ENCODE measurements at regions not wholly inside any gene's neighbourhood (a gene's known extent, or its start where the extent isn't known, plus 50 kb on each side); places are given as distances from the start of the nearest gene placed in this dataset.

GRCh38 chr3:74447221-74447620, 167.2 kb downstream of the CNTN3 start:
- Histone ChIP-seq H3K9me3 (ENCODE audit: control insufficient read depth, insufficient read depth, low read length) (no peaks in the 10 kb centered on the region), H4K20me1 (ENCODE audit: control insufficient read depth, insufficient read depth, low read depth, low read length) (no peaks in the 10 kb centered on the region), H3K4me1 (ENCODE audit: control insufficient read depth, low read length) (no peaks in the 10 kb centered on the region), H3K27ac (ENCODE audit: low read depth, low read length) (no peak overlapping the region), H3K4me2 (ENCODE audit: low read length) (no peak overlapping the region), H3F3A (ENCODE audit: control insufficient read depth, insufficient read depth) (no peaks in the 10 kb centered on the region), H3K4me3 (ENCODE audit: low read length) (no peak overlapping the region), H3K9me2 (replicated peaks; ENCODE audit: control insufficient read depth, low read length) (no peaks in the 10 kb centered on the region), H3K79me2 (ENCODE audit: control insufficient read depth, low read length) (no peaks in the 10 kb centered on the region), H3K27me3 (ENCODE audit: control insufficient read depth, low read length) (no peaks in the 10 kb centered on the region), H3K36me3 (ENCODE audit: control insufficient read depth, low read length) (no peaks in the 10 kb centered on the region)
- TF ChIP-seq EZH2phosphoT487 (IDR thresholded peaks at IDR 0.05; ENCODE audit: borderline replicate concordance, low read length), result no peak
- TF ChIP-seq, protein P1, sequence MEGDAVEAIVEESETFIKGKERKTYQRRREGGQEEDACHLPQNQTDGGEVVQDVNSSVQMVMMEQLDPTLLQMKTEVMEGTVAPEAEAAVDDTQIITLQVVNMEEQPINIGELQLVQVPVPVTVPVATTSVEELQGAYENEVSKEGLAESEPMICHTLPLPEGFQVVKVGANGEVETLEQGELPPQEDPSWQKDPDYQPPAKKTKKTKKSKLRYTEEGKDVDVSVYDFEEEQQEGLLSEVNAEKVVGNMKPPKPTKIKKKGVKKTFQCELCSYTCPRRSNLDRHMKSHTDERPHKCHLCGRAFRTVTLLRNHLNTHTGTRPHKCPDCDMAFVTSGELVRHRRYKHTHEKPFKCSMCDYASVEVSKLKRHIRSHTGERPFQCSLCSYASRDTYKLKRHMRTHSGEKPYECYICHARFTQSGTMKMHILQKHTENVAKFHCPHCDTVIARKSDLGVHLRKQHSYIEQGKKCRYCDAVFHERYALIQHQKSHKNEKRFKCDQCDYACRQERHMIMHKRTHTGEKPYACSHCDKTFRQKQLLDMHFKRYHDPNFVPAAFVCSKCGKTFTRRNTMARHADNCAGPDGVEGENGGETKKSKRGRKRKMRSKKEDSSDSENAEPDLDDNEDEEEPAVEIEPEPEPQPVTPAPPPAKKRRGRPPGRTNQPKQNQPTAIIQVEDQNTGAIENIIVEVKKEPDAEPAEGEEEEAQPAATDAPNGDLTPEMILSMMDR (IDR thresholded peaks at IDR 0.05; ENCODE audit: low read depth, low read length, poor library complexity, severe bottlenecking), result no peak

DNA sequence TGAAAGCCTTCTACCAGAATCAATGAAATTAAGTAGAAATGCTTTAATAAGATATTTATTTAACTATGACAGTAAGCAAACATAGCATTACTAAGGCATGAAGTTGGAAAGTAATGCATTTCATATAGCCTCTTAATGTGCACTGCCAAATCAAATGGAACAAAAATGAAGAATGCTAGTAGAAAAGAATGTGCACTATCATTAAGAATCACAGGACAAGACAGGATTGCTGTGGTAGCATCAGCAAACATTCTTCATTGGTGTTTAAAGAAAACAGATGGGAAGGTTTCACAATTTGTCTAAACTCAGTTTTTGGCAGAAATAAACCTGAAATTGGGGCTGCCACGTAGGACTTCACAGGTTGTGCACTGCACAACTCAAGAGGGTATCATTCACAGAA, 168.9 kb downstream of the CNTN3 start:
- Histone ChIP-seq H3K9me3 (ENCODE audit: control insufficient read depth, insufficient read depth, low read length) (no peaks in the 10 kb centered on the region), H4K20me1 (ENCODE audit: control insufficient read depth, insufficient read depth, low read depth, low read length) (no peaks in the 10 kb centered on the region), H3K36me3 (ENCODE audit: control insufficient read depth, low read length) (no peaks in the 10 kb centered on the region), H3K4me1 (ENCODE audit: control insufficient read depth, low read length) (no peaks in the 10 kb centered on the region), H3K27ac (ENCODE audit: low read depth, low read length) (no peak overlapping the region), H3K4me2 (ENCODE audit: low read length) (no peak overlapping the region), H3K27me3 (ENCODE audit: control insufficient read depth, low read length) (no peaks in the 10 kb centered on the region), H3K9me2 (replicated peaks; ENCODE audit: control insufficient read depth, low read length) (no peaks in the 10 kb centered on the region), H3K4me3 (ENCODE audit: low read length) (no peak overlapping the region), H3K79me2 (ENCODE audit: control insufficient read depth, low read length) (no peaks in the 10 kb centered on the region), H3F3A (ENCODE audit: control insufficient read depth, insufficient read depth) (no peaks in the 10 kb centered on the region)
- no peak for TF ChIP-seq EZH2phosphoT487 (IDR thresholded peaks at IDR 0.05; ENCODE audit: borderline replicate concordance, low read length)
- TF ChIP-seq, protein P1 (IDR thresholded peaks at IDR 0.05; ENCODE audit: low read depth, low read length, poor library complexity, severe bottlenecking), result no peak

DNA sequence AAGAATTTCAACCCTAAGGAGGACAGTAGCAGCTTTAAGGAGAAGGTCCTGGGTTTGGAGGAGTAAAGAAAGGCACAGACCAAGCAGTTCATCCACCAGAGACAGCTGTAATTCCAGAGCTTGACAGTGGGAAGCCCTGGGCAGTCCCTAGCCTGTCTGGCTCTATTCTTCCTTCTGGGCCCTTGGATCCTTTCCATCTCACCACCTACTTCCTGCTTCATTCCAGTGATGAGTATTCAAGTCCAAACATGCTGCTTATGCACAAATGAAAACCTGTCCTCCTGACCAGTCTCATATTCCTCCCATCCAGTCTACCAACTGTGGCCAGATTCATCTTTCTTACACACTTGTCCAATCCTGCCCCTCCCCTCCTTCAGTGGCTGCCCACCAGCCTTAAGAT, 171.4 kb downstream of the CNTN3 start:
- no peaks in the 10 kb centered on the region for H3K27me3 ChIP-seq (ENCODE audit: control insufficient read depth, low read length)
- no peaks in the 10 kb centered on the region for H3K36me3 ChIP-seq (ENCODE audit: control insufficient read depth, low read length)
- H3K4me1 ChIP-seq (ENCODE audit: control insufficient read depth, low read length), result no peaks in the 10 kb centered on the region
- H3K79me2 ChIP-seq (ENCODE audit: control insufficient read depth, low read length), result no peaks in the 10 kb centered on the region
- H3F3A ChIP-seq (ENCODE audit: control insufficient read depth, insufficient read depth), result no peaks in the 10 kb centered on the region
- H4K20me1 ChIP-seq (ENCODE audit: control insufficient read depth, insufficient read depth, low read depth, low read length), result no peaks in the 10 kb centered on the region
- no peaks in the 10 kb centered on the region for H3K9me2 ChIP-seq (replicated peaks; ENCODE audit: control insufficient read depth, low read length)
- no peak overlapping the region for H3K4me3 ChIP-seq (ENCODE audit: low read length)
- no peak overlapping the region for H3K27ac ChIP-seq (ENCODE audit: low read depth, low read length)
- no peak for TF ChIP-seq EZH2phosphoT487 (IDR thresholded peaks at IDR 0.05; ENCODE audit: borderline replicate concordance, low read length)
- TF ChIP-seq, protein P1 (IDR thresholded peaks at IDR 0.05; ENCODE audit: low read depth, low read length, poor library complexity, severe bottlenecking), result no peak
- H3K4me2 ChIP-seq (ENCODE audit: low read length), result no peak overlapping the region
- H3K9me3 ChIP-seq (ENCODE audit: control insufficient read depth, insufficient read depth, low read length), result no peaks in the 10 kb centered on the region

- Histone ChIP-seq H3K27me3 (ENCODE audit: control insufficient read depth, low read length) (no peaks in the 10 kb centered on the region), H3K79me2 (ENCODE audit: control insufficient read depth, low read length) (no peaks in the 10 kb centered on the region), H3F3A (ENCODE audit: control insufficient read depth, insufficient read depth) (no peaks in the 10 kb centered on the region), H3K36me3 (ENCODE audit: control insufficient read depth, low read length) (no peaks in the 10 kb centered on the region), H3K9me3 (ENCODE audit: control insufficient read depth, insufficient read depth, low read length) (no peaks in the 10 kb centered on the region), H3K4me1 (ENCODE audit: control insufficient read depth, low read length) (no peaks in the 10 kb centered on the region), H4K20me1 (ENCODE audit: control insufficient read depth, insufficient read depth, low read depth, low read length) (no peaks in the 10 kb centered on the region), H3K27ac (ENCODE audit: low read depth, low read length) (no peak overlapping the region), H3K4me3 (ENCODE audit: low read length) (no peak overlapping the region), H3K4me2 (ENCODE audit: low read length) (no peak overlapping the region), H3K9me2 (replicated peaks; ENCODE audit: control insufficient read depth, low read length) (no peaks in the 10 kb centered on the region)
- TF ChIP-seq EZH2phosphoT487 (IDR thresholded peaks at IDR 0.05; ENCODE audit: borderline replicate concordance, low read length), result no peak
- TF ChIP-seq, protein P1 (IDR thresholded peaks at IDR 0.05; ENCODE audit: low read depth, low read length, poor library complexity, severe bottlenecking), result no peak
These were observed 171.8 kb downstream of the CNTN3 start for GRCh38 chr3:74442683-74443082.
